ENCODE measurements at regions not wholly inside any gene's neighbourhood (a gene's known extent, or its start where the extent isn't known, plus 50 kb on each side); places are given as distances from the start of the nearest gene placed in this dataset.

- TF ChIP-seq CTCF (IDR thresholded peaks at IDR 0.05; ENCODE audit: poor library complexity, severe bottlenecking) = no peak
- no peak for TF ChIP-seq REST (IDR thresholded peaks at IDR 0.05; ENCODE audit: borderline replicate concordance)
- no peak for TF ChIP-seq POLR2AphosphoS5 (IDR thresholded peaks at IDR 0.05)
- no peak for TF ChIP-seq RAD21 (conservative IDR thresholded peaks at IDR 0.05)
These were observed 123.7 kb upstream of the MCHR2 start for GRCh38 chr6:100117680-100118079.
